ENCODE measurements at regions not wholly inside any gene's neighbourhood (a gene's known extent, or its start where the extent isn't known, plus 50 kb on each side); places are given as distances from the start of the nearest gene placed in this dataset.
"Not testable (repeated sequence)": the region's sequence is repeated elsewhere in the genome, so short reads cannot be mapped to it uniquely, and the experiment has no call there.

DNA sequence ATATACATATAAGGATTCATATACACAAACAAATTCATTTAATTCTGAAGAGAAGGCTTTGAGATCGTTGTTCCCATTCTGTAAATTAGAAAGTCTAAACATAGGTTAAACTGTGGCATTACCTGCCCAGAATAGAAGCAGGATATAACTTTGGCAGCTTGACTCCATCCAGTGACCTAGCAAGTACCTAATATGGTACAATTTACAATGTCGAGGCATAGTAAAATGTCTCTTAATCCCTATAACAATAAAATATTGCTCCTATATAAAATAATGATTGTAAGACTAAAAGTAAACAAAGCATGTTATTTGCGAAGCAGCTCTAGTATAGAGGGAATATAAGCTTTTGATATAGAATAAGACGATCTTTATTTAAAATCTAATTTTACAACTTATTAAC, 756.0 kb downstream of the LUZP2 start:
- Histone ChIP-seq H3K9me3 (no peaks in the 10 kb centered on the region), H3K4me2 (no peak overlapping the region), H3K27ac (no peak overlapping the region), H3K4me3 (no peak overlapping the region), H3K4me1 (no peaks in the 10 kb centered on the region)
- ATAC-seq (no peak), DNase-seq (ENCODE audit: low read depth in 1 of 2, low spot score in 1 of 2) (no peak), FAIRE-seq (no peak)
- POLR2A ChIA-PET: no interaction called here
- 22% methylated on average over 4 of the region's 4 CpGs for WGBS (ENCODE audit: missing lambda C conversion rate)
- CTCF ChIA-PET: no interaction called here
- TF ChIP-seq EP300 (IDR thresholded peaks at IDR 0.05) (no peak), MAFK (IDR thresholded peaks at IDR 0.05; ENCODE audit: partially characterized antibody) (no peak), SMC3 (IDR thresholded peaks at IDR 0.05) (no peak)

DNA sequence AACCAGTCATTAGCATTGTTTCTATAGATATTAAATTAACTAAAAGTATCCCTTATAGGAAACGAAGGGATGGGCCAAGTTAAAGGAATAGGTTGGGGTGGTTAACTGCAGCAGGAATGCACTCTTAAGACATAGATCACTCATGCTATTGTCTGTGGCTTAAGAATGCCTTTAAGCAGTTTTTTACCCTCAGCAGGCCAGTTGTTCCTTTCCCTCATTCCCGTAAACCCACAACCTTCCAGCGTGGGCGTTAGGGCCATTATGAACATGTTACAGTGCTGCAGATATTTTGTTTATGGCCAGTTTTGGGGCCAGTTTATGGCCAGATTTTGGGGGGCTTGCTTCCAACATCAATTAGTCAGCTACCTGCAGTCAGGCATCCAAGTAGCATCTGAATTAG, 767.0 kb downstream of the LUZP2 start:
- WGBS (ENCODE audit: missing lambda C conversion rate): 13% methylated on average over 4 of the region's 4 CpGs
- H3K4me1 ChIP-seq; CTCF ChIA-PET; ATAC-seq; POLR2A ChIA-PET; H3K4me2 ChIP-seq; H3K27ac ChIP-seq; H3K9me3 ChIP-seq; FAIRE-seq; H3K4me3 ChIP-seq; DNase-seq (ENCODE audit: low read depth in 1 of 2, low spot score in 1 of 2): not testable (repeated sequence)

DNA sequence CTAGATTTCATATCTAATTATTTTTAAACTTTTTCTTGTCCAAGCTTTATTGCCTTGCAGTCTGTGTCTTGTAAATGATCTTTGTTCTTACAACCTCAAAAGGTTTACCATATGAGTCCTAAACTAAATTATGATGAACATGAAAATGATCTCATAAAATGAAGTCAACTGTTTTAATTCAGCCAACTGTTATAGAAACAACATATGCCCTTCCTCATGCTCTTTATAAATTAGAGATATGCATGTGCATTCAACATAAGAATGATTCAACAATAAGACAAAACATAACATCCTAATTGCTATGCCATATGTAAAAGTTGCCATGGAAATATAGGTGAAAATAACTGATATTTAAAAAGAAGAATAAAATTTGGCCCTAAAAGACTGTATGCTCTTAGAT, 774.4 kb downstream of the LUZP2 start:
- H3K9me3 ChIP-seq: no peaks in the 10 kb centered on the region
- CTCF ChIA-PET: no interaction called here
- no peak overlapping the region for H3K27ac ChIP-seq
- H3K4me1 ChIP-seq: no peaks in the 10 kb centered on the region
- no peak overlapping the region for H3K4me3 ChIP-seq
- ATAC-seq: no peak
- POLR2A ChIA-PET: no interaction called here
- FAIRE-seq: no peak
- no peak overlapping the region for H3K4me2 ChIP-seq
- DNase-seq (ENCODE audit: low read depth in 1 of 2, low spot score in 1 of 2): no peak
- TF ChIP-seq POLR2AphosphoS2 (conservative IDR thresholded peaks at IDR 0.05; ENCODE audit: low read length) (no peak), ESRRA (IDR thresholded peaks at IDR 0.05; ENCODE audit: borderline replicate concordance, low read length) (no peak), TP53 (CRISPR knock-in tag; IDR thresholded peaks at IDR 0.05) (no peak), GATA3 (IDR thresholded peaks at IDR 0.05; ENCODE audit: borderline replicate concordance) (no peak), RNF2 (IDR thresholded peaks at IDR 0.05; ENCODE audit: borderline replicate concordance, low read depth) (no peak), HDAC2 (IDR thresholded peaks at IDR 0.05) (no peak), ZNF302 (CRISPR knock-in tag; IDR thresholded peaks at IDR 0.05) (no peak), NPAS2 (CRISPR knock-in tag; IDR thresholded peaks at IDR 0.05; ENCODE audit: borderline replicate concordance) (no peak), PHF8 (IDR thresholded peaks at IDR 0.05; ENCODE audit: borderline replicate concordance, low read depth) (no peak), EHF (CRISPR knock-in tag; IDR thresholded peaks at IDR 0.05) (no peak), CHD4 (IDR thresholded peaks at IDR 0.05; ENCODE audit: borderline replicate concordance) (no peak), NFE2L2 (conservative IDR thresholded peaks at IDR 0.05; ENCODE audit: low read length) (no peak), JUN (IDR thresholded peaks at IDR 0.05) (no peak)

DNA sequence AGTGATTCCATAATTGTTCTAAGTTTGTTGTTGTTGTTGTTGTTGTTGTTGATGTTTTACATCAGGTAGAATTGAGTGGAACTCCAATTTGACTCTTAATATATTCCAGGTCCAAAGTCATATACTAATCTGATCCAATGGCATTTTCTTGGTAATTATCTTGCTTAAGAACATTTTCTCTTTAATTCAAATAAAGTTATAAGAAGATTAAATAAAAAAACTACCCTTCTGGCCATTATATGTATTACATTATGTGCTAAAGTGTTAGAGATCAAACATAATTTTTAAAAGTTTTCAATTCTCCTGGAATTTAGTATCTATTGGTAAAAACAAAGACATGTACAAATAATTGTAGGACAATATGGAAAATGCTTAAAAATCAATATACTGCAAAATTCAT, 775.4 kb downstream of the LUZP2 start:
- Histone ChIP-seq H3K27ac (no peak overlapping the region), H3K4me3 (no peak overlapping the region), H3K9me3 (no peaks in the 10 kb centered on the region), H3K4me1 (no peaks in the 10 kb centered on the region), H3K4me2 (no peak overlapping the region)
- ATAC-seq (no peak), FAIRE-seq (no peak), DNase-seq (ENCODE audit: low read depth in 1 of 2, low spot score in 1 of 2) (no peak)
- POLR2A ChIA-PET: no interaction called here
- TF ChIP-seq FOSL2 (IDR thresholded peaks at IDR 0.05): no peak
- no peak for TF ChIP-seq FOSL2 (CRISPR knock-in tag; IDR thresholded peaks at IDR 0.05)
- TF ChIP-seq TFCP2L1 (CRISPR knock-in tag; IDR thresholded peaks at IDR 0.05): no peak
- no peak for TF ChIP-seq NR3C1 (IDR thresholded peaks at IDR 0.05)
- TF ChIP-seq CBX8 (IDR thresholded peaks at IDR 0.05): no peak
- TF ChIP-seq ZSCAN20 (CRISPR knock-in tag; IDR thresholded peaks at IDR 0.05): no peak
- no peak for TF ChIP-seq TP53 (CRISPR knock-in tag; IDR thresholded peaks at IDR 0.05)
- TF ChIP-seq, protein P1, sequence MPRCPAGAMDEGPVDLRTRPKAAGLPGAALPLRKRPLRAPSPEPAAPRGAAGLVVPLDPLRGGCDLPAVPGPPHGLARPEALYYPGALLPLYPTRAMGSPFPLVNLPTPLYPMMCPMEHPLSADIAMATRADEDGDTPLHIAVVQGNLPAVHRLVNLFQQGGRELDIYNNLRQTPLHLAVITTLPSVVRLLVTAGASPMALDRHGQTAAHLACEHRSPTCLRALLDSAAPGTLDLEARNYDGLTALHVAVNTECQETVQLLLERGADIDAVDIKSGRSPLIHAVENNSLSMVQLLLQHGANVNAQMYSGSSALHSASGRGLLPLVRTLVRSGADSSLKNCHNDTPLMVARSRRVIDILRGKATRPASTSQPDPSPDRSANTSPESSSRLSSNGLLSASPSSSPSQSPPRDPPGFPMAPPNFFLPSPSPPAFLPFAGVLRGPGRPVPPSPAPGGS (IDR thresholded peaks at IDR 0.05): no peak
- CTCF ChIA-PET: no interaction called here

DNA sequence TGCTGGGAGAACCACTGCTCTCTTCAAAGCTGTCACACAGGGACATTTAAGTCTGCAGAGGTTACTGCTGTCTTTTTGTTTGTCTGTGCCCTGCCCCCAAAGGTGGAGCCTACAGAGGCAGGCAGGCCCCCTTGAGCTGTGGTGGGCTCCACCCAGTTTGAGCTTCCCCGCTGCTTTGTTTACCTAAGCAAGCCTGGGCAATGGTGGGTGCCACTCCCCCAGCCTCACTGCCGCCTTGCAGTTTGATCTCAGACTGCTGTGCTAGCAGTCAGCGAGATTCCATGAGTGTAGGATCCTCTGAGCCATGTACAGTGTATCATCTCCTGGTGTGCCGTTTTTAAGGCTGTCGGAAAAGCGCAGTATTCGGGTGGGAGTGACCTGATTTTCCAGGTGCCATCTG, 784.0 kb downstream of the LUZP2 start:
- H3K4me3 ChIP-seq; H3K27ac ChIP-seq; CTCF ChIA-PET; DNase-seq (ENCODE audit: low read depth in 1 of 2, low spot score in 1 of 2); POLR2A ChIA-PET; H3K9me3 ChIP-seq; FAIRE-seq; H3K4me1 ChIP-seq; ATAC-seq; H3K4me2 ChIP-seq: not testable (repeated sequence)
- WGBS (ENCODE audit: missing lambda C conversion rate): 13% methylated on average over 7 of the region's 7 CpGs

Data from A549 (cell line).